GM21786 (cell line): ENCODE measurements at regions not wholly inside any gene's neighbourhood (a gene's known extent, or its start where the extent isn't known, plus 50 kb on each side); places are given as distances from the start of the nearest gene placed in this dataset.
"Not testable (repeated sequence)": the region's sequence is repeated elsewhere in the genome, so short reads cannot be mapped to it uniquely, and the experiment has no call there.

Experiments
- ATAC-seq: cut with Tn5 transposase; IDR thresholded peaks from one replicate; pipeline ENCODE4 v1.9.1; 2021; ENCODE audit not compliant: unreplicated experiment

DNA sequence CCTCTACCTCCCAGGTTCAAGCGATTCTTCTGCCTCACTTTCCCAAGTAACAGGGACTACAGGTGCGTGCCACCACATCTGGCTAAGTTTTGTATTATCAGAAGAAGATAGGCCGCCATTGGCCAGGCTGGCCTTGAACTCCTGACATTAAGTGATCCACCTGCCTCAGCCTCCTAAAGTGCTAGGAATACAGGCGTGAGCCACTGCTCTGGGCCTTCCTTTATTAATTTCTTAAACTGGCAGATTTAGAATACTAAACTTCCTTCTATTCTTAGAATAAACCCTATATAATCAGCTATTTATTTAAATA is 86.6 kb downstream of the HFE start:
- no peak for ATAC-seq

DNA sequence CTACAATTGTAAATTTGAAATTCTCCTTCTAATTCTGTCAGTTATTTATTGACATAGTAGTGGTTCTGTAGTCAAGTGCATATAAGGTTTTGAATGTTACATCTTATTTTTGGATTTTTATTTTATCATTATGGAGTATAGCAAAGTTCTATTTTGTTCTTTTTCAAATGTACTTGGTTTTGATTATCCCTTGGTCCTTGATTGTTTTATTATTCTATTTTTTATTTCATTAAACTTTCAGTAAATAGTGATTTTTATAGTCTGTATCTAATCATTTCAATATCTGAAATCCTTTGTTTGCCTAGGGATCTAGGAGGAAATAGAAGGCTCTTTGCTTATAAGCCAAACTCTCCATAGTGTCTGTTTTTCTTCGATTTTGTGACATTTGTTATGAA is 87.8 kb downstream of the HFE start:
- ATAC-seq, result no peak

DNA sequence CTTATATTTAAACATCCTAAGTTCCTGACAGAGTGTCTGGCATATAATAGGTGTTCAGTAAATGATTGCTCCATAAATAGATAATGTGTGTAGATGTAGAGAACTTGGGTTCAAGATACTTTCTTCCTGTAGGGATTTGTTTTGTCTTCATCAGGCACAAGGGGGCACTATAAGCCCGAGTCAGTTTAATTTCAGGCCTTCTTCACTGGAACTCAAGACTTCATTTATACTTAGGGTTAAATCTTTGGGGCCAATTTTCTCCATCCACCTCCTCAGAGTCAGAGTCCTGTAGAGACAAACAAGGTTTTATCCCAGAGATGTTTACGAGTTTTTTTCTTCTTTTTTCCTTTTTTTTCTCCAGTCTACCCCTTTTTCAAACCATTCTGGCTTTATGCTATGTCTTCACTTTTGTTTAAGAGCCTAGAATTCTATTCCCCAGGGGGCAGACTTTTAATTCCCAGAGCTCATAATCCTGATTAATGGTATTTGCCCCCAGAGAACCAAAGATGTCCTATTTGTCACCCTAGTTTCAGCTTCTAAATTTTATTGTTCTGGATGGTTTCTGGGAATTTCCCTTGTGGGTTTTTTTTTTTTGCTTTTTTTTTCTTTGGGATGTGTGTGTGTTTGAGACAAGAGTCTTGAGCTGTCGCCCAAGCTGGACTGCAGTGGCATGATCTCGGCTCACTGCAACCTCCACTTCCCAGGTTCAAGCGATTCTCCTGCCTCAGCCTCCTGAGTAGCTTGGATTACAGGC is 88.4 kb downstream of the HFE start:
- ATAC-seq, result no peak

DNA sequence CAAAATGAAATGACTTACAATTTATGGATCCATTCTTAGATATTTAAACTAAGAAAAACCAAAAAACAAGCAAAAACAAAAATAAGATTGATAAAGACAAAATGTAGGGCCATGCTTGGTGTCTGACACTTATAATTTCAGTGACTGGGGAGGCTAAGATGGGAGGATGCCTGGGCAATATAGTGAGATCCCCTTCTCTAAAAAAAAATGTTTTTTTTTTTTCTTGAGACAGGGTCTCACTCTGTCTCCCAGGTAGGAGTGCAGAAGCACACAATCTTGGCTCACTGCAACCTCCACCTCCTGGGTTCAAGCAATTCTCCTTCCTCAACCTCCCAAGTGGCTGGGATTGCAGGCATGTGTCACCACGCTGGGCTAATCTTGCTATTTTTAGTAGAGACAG is 92.4 kb downstream of the HFE start:
- no peak for ATAC-seq

DNA sequence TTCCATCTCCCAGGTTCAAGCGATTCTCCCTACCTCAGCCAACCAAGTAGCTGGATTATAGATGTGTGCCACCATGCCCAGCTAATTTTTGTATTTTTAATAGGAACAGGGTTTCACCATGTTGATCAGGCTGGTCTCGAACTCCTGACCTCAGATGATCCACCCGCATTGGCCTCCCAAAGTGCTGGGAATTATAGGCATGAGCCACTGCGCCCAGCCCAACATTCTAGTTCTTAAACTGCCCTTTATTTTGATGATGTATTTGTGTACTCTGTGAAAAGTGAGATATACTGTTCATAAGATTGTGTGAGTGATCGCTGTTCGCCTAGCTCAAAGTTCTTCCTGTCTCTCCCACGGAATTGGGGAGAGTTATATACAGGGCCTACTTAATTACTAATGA is 93.1 kb downstream of the HFE start:
- no peak for ATAC-seq

DNA sequence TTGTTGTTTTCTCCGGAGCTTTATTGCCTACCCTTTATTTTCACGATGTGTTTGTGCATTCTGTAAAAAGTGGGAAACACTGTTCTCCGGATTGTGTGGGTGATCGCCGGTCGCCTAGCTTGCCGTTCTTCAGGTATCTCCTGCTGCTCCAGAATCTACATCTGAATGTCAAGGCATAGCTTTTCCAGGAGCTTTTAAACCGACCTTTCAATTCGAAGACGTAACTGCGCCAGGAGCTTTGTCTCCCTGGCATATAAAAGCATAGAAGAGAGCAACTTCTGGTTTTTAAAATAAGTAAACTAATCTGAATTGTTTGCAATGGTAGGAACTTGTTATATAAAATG is 96.0 kb downstream of the HFE start:
- no peak for ATAC-seq

DNA sequence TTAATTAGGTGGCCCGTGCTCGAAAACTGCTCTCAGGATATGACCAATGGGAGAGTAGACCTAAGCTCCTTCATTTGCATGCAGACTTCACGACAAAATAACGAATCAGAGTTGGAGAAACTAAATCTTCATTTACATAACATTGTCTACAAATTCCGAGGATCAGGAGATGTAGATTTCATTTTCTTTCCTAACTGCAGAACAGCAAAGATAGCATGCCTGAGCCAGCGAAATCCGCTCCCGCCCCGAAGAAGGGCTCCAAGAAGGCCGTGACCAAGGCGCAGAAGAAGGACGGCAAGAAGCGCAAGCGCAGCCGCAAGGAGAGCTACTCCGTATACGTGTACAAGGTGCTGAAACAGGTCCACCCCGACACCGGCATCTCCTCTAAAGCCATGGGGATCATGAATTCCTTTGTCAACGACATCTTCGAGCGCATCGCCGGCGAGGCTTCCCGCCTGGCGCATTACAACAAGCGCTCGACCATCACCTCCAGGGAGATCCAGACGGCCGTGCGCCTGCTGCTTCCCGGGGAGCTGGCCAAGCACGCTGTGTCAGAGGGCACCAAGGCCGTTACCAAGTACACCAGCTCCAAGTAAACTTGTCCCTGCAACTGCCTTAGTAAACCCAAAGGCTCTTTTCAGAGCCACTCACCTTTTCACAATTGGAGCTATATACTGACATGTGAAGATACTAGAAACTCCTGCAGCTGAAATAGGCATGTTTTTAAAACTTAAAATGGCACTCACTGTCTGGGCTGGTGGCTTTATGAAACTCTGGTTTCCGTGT is 96.5 kb downstream of the HFE start:
- peak; percentile 56 for ATAC-seq

DNA sequence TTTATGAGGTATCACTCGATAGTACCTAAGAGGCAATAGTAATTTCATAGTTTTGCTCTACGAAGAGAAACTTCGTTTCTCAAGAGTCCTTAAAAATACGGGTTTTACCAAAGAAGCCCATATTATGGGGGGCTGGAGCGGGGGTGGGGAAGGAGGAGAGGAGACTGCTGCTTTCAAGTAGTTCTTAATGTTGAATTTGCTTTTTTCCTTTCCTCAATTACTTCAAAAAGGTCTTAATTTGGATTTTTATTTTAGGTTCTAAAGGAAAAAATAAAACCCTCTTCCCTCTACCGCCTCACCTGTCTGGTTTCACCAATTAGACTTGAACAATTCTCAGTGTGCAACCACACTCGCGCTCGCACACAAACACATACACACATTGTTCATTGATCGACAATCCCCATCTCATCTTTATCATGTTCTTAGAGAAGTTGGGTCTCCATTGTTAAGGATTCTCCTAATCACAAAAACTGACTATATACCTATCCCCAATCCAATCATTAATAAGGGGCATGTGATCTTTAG is 97.2 kb downstream of the HFE start:
- ATAC-seq, result no peak

DNA sequence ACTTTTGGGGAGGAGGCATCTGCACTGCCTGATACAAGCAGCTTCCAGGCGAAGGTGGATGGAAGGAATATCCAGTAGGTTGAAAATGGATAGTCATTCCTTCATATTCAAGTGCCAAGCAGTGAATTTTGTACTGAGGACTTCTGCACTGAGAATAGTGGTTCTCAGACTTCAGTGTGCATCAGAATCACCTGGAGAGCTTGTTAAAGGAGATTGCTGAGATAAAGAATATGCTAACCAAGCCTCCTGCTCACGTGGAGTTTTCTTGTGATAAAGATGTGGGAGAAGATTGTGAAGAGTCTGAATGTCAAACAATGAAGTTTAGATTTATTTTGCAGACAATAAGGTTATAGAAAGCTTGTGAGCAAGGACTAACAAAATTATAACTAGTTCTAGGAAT is 97.8 kb downstream of the HFE start:
- no peak for ATAC-seq

DNA sequence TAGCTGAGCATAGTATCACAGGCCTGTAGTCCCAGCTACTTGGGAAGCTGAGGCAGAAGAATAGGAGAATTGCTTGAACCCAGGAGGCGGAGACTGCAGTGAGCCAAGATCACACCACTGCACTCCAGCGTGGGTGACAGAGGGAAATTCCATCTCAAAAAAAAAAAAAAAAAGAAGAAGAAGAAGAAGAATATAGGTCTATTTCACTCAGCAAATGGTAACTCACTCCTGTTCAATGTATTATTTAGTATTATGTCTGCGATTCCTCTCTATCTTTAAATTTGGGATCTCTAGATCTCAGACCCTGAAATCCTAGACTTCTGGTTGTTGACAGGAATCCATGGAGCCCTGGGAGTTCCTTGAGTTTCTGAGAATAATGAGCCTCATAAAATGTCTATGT is 98.6 kb downstream of the HFE start:
- no peak for ATAC-seq

DNA sequence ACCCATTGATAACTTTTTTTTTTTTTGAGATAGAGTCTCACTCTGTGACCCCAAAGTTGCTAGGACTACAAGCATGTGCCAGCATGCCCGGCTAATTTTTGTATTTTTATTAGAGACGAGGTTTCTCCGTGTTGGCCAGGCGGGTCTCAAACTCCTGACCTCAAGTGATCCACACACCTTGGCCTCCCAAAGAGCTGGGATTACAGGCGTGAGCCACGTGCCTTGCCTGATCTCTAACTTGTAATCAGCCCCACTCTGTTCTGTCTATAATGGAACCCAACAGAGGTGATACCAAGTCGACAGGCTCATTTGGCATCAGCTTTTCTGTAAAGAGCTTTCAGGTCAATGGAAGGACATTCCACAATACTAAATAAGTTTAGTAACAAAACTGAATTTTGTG is 99.4 kb downstream of the HFE start:
- ATAC-seq, result no peak

DNA sequence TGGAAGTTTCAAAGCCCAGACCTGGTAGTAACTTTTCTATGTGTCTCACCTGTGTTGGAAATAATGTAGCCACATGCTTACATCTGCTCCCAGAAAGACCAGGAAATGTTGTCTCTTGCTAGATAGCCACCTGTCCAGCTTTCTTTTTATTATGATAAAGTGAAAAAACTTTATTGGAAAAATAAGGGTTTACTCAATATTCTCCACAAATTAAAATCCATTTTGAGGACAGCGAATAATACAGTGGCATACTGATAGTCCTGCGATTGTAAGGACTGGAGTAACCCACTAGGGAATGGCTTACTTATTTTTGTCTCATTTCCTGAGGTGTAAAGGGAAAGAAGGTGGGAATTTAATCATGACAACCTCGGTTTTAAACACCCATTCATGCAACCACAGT is 100.1 kb downstream of the HFE start:
- no peak for ATAC-seq

DNA sequence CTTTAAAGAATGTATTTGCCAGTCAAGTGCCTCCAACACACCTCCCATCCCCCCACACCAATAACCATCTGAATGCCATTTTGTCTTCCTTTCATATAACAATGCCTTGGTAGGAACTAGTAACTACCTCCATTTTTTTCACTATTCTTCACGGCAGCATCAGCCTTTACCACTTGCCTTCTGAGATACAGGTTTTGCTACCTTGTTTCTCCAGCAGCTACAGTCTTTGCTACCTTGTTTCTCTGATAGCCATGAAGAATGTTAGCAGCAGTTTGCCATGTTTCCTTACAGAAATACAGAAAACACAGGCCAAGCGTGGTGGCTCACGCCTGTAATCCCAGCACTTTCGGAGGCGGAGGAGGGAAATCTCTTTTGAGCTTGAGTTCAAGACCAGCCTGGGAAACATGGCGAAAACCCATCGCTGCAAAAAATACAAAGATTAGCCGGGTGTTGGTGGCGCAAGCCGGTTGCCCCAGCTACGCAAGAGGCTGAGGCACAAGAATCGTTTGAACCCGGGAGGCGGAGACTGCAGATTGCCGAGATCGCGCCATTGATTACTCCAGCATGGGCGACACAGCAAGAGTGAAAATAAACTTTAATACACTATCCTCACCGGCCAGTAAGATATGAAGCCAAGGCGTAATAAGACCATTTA is 100.9 kb downstream of the HFE start:
- peak; percentile 4 for ATAC-seq

DNA sequence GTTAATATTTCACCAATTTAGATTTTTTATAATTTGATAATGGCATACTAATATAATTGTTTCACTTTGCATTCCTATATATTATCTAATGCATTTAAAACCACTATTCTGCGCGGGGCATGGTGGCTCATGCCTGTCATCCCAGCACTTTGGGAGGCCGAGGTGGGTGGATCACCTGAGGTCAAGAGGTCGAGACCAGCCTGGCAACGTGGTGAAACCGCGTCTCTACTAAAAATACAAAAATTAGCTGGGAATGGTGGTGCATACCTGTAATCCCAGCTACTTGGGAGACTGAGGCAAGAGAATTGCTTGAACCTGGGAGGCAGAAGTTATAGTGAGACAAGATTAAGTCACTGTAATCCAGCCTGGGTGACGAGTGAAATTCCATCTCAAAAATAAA is 104.3 kb downstream of the HFE start:
- not testable (repeated sequence) for ATAC-seq

DNA sequence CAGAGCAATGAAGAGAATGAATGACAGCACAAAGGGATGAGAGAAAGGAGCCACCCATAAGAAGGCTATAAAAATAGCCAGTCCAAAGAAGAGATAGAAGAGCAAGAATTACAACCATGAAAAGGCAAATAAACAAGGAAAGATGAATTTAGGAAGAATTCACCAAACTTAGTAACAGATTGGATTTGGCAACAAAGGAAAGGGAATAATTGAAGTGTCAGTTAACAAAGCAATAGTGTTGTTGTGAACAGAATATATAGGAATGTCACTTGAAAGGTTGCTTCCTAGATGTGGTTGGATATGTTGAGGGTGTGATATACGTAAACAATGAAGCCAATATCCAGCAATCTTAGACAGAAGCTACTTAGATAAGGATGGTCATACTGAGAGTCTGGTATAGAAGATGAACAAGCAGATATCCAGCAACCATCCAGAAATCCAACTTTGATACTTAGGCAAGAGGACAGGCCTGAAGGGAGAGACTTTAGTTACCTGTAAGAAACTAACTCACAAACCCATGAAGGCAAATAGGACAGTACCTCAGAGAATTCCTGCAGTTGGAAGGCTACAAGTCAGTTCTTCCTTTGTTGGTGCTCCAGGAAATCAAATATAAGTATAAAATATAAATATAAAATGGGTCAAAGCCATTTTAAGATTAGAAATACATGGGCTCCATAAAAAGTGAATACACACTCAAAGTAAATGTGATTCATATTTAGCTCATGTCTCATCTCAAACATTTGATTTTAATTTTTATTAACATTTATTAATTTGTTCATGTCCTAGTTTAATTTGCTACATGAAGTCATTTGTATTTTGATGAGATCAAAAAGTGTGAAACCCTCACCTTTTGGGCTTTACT is 106.5 kb downstream of the HFE start:
- no peak for ATAC-seq

DNA sequence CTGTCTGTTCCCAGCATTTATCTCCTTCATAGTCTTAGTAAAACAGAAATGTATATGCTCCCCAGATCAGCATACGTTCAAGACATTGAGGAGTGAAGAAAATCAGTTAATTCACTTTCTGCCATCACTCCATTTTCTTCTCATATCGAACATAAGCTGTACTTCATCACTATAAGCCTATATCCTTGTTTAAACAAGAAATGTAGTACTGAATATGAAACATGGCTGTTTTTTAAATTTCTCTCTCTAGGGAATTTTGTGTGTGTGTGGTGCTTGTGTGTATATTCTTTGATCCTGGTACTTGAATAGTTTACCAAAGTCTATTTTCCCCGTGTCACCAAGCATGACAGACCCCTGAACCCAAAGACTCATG is 107.1 kb downstream of the HFE start:
- ATAC-seq, result no peak

DNA sequence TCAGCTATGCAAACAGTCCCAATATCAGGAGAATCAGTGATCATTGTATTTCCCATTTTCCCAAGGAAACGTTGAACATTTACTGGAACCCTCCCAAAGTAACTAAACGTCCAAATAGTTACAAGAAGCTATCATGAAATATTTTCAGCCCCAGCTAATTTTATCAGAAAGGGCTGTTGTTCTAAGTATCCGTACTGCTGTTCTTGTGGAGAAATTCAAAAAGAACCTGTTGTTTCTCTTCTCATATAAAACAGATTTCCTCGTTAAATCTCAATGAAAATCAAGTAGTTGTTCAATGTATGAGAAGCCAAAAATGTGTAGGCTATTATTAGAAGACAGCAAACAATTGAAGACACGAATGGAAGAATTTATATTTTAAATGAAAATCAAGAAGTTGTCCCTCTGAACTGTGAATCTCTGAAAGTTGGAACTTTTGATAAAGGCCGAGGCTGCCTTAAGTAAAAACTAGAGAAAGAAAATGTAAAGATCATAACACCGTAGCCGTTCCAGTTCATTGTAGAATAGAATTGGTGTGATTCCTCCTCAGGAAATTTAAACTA is 107.7 kb downstream of the HFE start:
- no peak for ATAC-seq

DNA sequence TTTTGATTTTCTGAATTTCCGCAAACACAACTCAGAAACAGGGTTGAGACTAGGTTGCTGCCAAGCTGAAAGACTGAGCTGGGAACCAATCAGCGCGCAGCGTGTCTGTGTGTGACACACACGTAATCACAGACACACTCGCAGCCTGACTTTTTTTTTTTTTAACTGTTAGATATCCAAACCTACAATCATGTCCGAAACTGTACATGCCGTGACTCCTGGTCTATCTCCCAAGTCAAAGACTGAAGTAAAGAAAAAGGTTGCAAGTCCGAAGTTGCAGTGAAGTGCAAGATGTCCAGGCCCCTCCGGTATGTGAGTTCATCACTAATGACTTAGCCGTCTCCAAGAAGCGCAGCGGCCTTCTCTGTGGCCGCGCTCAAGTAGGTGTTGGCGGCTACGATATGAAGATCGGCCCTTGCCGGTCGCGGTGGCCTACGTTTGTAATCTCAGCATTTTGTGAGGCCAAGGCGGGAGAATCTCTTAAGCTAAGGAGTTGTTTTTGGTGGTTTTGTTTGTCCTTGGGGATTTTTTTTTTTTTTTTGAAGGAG is 108.2 kb downstream of the HFE start:
- peak; percentile 32 for ATAC-seq

DNA sequence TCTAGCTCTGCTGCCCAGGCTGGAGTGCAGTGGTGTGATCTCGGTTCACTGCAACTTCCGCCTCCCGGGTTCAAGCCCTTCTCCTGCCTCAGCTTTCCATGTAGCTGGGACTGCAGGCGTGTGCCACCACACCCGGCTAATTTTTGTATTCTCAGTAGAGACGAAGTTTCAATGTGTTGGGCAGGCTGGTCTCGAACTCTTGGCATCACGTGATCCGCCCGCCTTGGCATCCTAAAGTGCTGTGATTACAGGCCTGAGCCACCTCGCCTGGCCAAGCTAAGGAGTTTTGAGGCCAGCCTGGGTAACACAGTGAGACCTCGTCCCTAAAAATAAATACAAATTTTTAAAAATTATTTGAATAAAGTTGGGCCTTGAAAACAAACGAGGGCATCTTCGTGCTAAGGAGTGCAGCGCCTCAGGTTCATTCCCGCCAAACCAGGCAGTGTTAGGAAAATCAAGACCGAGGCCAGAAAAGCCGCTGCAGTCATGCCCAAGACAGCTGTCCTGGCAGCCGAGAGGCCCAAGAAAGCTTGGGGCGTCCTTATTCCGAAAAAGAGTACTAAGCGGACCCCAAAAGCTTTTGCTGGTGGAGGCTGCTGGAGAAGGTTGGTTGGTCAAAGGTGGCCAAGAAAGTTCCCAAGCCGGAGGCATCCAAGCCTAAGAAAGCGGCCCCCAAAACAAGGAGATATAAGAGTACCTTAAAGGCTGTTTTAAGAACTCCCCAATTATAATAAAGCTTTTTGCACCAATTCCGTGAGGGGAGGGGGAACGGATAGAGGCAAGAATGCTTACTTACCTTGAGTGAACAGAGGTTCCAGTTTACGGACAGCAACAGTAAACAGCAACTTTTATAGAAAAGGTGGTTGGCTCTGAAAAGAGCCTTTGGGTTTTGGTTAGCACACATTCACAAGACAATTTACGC is 109.0 kb downstream of the HFE start:
- ATAC-seq, result no peak
